WTC11 (cell line): ENCODE measurements at regions not wholly inside any gene's neighbourhood (a gene's known extent, or its start where the extent isn't known, plus 50 kb on each side); places are given as distances from the start of the nearest gene placed in this dataset.

Source experiments
- ELF4 ChIP-seq: sonication (generic); formaldehyde crosslinking; IDR thresholded peaks from 2 replicates; pipeline ENCODE4 v1.8.1; 2022; ENCODE audit warnings: low read depth, mild to moderate bottlenecking, moderate library complexity, missing genetic modification reagents
- IRF1 ChIP-seq: sonication (generic); formaldehyde crosslinking; IDR thresholded peaks from 2 replicates; pipeline ENCODE4 v1.8.0; 2023; ENCODE audit warnings: missing genetic modification reagents

- TF ChIP-seq ELF4 = no peak
- no peak for TF ChIP-seq IRF1 (CRISPR knock-in tag)
Observed at GRCh38 chr10:83932245-83932644, 207.1 kb upstream of the GHITM start.
